ENCODE measurements at regions not wholly inside any gene's neighbourhood (a gene's known extent, or its start where the extent isn't known, plus 50 kb on each side); places are given as distances from the start of the nearest gene placed in this dataset.
"Not testable (repeated sequence)": the region's sequence is repeated elsewhere in the genome, so short reads cannot be mapped to it uniquely, and the experiment has no call there.

GRCh38 chr12:25615119-25615518 lies 62.0 kb upstream of the LMNTD1 start:
- peak; percentile 1 for DNase-seq

GRCh38 chr12:25616286-25616685 lies 63.2 kb upstream of the LMNTD1 start:
- DNase-seq = no peak

GRCh38 chr12:25617991-25618390 lies 64.9 kb upstream of the LMNTD1 start:
- peak; percentile 3 for DNase-seq

GRCh38 chr12:25623816-25624215 lies 70.7 kb upstream of the LMNTD1 start:
- no peak for DNase-seq

GRCh38 chr12:25625146-25625545 lies 72.1 kb upstream of the LMNTD1 start:
- DNase-seq = no peak

- DNase-seq = no peak
These were observed 76.3 kb upstream of the LMNTD1 start for GRCh38 chr12:25629341-25629740.

GRCh38 chr12:25630735-25631515 lies 77.8 kb upstream of the LMNTD1 start:
- not testable (repeated sequence) for DNase-seq

GRCh38 chr12:25633149-25633548 lies 80.1 kb upstream of the LMNTD1 start:
- DNase-seq = not testable (repeated sequence)

GRCh38 chr12:25637752-25638151 lies 84.7 kb upstream of the LMNTD1 start:
- DNase-seq = no peak

GRCh38 chr12:25639406-25639805 lies 86.3 kb upstream of the LMNTD1 start:
- no peak for DNase-seq

GRCh38 chr12:25644979-25645378 lies 91.9 kb upstream of the LMNTD1 start:
- peak; percentile 44 for DNase-seq

GRCh38 chr12:25645427-25645826 lies 92.3 kb upstream of the LMNTD1 start:
- DNase-seq = no peak

GRCh38 chr12:25651931-25652330 lies 98.8 kb upstream of the LMNTD1 start:
- DNase-seq = peak; percentile 70

GRCh38 chr12:25652371-25652770 lies 99.3 kb upstream of the LMNTD1 start:
- DNase-seq = peak; percentile 43

- DNase-seq = peak; percentile 10
These were observed 100.5 kb upstream of the LMNTD1 start for GRCh38 chr12:25653487-25654175.

- no peak for DNase-seq
These were observed 102.6 kb upstream of the LMNTD1 start for GRCh38 chr12:25655702-25656101.

GRCh38 chr12:25659621-25660020 lies 106.5 kb upstream of the LMNTD1 start:
- no peak for DNase-seq

GRCh38 chr12:25670076-25671055 lies 117.3 kb upstream of the LMNTD1 start:
- DNase-seq = no peak

GRCh38 chr12:25675808-25676207 lies 122.7 kb upstream of the LMNTD1 start:
- DNase-seq = no peak

- no peak for DNase-seq
These were observed 124.3 kb upstream of the LMNTD1 start for GRCh38 chr12:25677232-25677937.

GRCh38 chr12:25681580-25681979 lies 128.5 kb upstream of the LMNTD1 start:
- DNase-seq = no peak

- DNase-seq = no peak
These were observed 129.3 kb upstream of the LMNTD1 start for GRCh38 chr12:25682421-25682820.

- no peak for DNase-seq
These were observed 131.0 kb upstream of the LMNTD1 start for GRCh38 chr12:25684070-25684469.
